Neural cell (in vitro differentiated cells): ENCODE measurements at regions not wholly inside any gene's neighbourhood (a gene's known extent, or its start where the extent isn't known, plus 50 kb on each side); places are given as distances from the start of the nearest gene placed in this dataset.

Experiments used
- H2AFZ ChIP-seq: fragments of 200-600, 300-800 bp; sonication (generic), shearing (Covaris generic); 2 replicates; pipeline ENCODE4 v1.6.0; 2014; ENCODE audit warnings: low read depth, mild to moderate bottlenecking, antibody characterized with exemption, low read length, moderate library complexity
- H3F3A ChIP-seq: fragments of 200-600 bp; shearing (Covaris generic); 2 replicates; pipeline ENCODE4 v1.6.1; 2016; ENCODE audit warnings: mild to moderate bottlenecking, moderate library complexity, mixed read lengths, antibody characterized with exemption, low read length; ENCODE audit not compliant: insufficient read depth, poor library complexity, severe bottlenecking
- H3K27ac ChIP-seq: fragments of 200-600, 300-800 bp; sonication (generic), shearing (Covaris generic); 2 replicates; pipeline ENCODE4 v1.5.1; 2014; ENCODE audit warnings: mild to moderate bottlenecking, low read length, moderate library complexity
- H3K27me3 ChIP-seq: fragments of 300-800, 200-600 bp; sonication (generic), shearing (Covaris generic); 2 replicates; pipeline ENCODE4 v1.6.0; 2014; ENCODE audit warnings: mild to moderate bottlenecking, low read depth, low read length, moderate library complexity; ENCODE audit not compliant: insufficient read depth
- H3K36me3 ChIP-seq: fragments of 300-800, 200-600 bp; sonication (generic), shearing (Covaris generic); 2 replicates; pipeline ENCODE4 v1.5.1; 2014; ENCODE audit warnings: mild to moderate bottlenecking, antibody characterized with exemption, low read length, moderate library complexity; ENCODE audit not compliant: insufficient read depth
- H3K4me2 ChIP-seq: fragments of 300-800, 200-600 bp; sonication (generic), shearing (Covaris generic); 2 replicates; pipeline ENCODE4 v1.6.0; 2014; ENCODE audit warnings: mild to moderate bottlenecking, low read length
- H3K4me3 ChIP-seq: fragments of 300-800, 200-600 bp; sonication (generic), shearing (Covaris generic); 2 replicates; pipeline ENCODE4 v1.5.1; 2014; ENCODE audit warnings: mild to moderate bottlenecking, low read length, moderate library complexity
- H3K79me2 ChIP-seq: fragments of 200-600 bp; shearing (Covaris generic); replicated peaks from 2 replicates; pipeline ENCODE4 v1.6.0; 2014; ENCODE audit warnings: mild to moderate bottlenecking, low read length, moderate library complexity; ENCODE audit not compliant: insufficient read depth
- H3K9ac ChIP-seq: fragments of 300-800, 200-600 bp; sonication (generic), shearing (Covaris generic); 2 replicates; pipeline ENCODE4 v1.6.1; 2016; ENCODE audit warnings: mild to moderate bottlenecking, low read length, mixed read lengths
- H3K9me2 ChIP-seq: fragments of 200-600 bp; shearing (Covaris generic); 2 replicates; pipeline ENCODE4 v1.6.1; 2016; ENCODE audit warnings: mild to moderate bottlenecking, low read length, mixed read lengths; ENCODE audit not compliant: insufficient read depth
- H3K9me3 ChIP-seq: fragments of 200-600, 300-800 bp; sonication (generic), shearing (Covaris generic); 2 replicates; pipeline ENCODE4 v1.6.1; 2016; ENCODE audit warnings: mild to moderate bottlenecking, mixed run types, low read length, moderate library complexity, mixed read lengths
- H4K20me1 ChIP-seq: fragments of 200-600 bp; shearing (Covaris generic); 2 replicates; pipeline ENCODE4 v1.6.1; 2016; ENCODE audit warnings: mild to moderate bottlenecking, mixed run types; ENCODE audit not compliant: insufficient read depth
- CTCF ChIP-seq: fragments of 450-650 bp; IDR thresholded peaks from 2 replicates; pipeline ENCODE4 v1.5.1; 2014; ENCODE audit warnings: antibody characterized with exemption, mild to moderate bottlenecking, moderate library complexity; ENCODE audit not compliant: poor library complexity, severe bottlenecking
- EP300 ChIP-seq: fragments of 450-650 bp; conservative IDR thresholded peaks from 2 replicates; pipeline ENCODE4 v1.6.1; 2014; ENCODE audit warnings: antibody characterized with exemption, mild to moderate bottlenecking, moderate library complexity; ENCODE audit not compliant: poor library complexity, severe bottlenecking
- EZH2 ChIP-seq: fragments of 200-600, 300-800 bp; shearing (Covaris generic), sonication (generic); IDR thresholded peaks from 2 replicates; pipeline ENCODE4 v1.6.1; 2014; ENCODE audit warnings: antibody characterized with exemption, low read length, borderline replicate concordance, mild to moderate bottlenecking; ENCODE audit not compliant: insufficient read depth, poor library complexity, severe bottlenecking
- MXI1 ChIP-seq: fragments of 450-650 bp; conservative IDR thresholded peaks from 2 replicates; pipeline ENCODE4 v1.6.1; 2014; ENCODE audit warnings: antibody characterized with exemption, mild to moderate bottlenecking; ENCODE audit not compliant: poor library complexity, severe bottlenecking
- POLR2AphosphoS5 ChIP-seq: IDR thresholded peaks from 2 replicates; pipeline ENCODE4 v1.6.1; 2012
- RAD21 ChIP-seq: fragments of 450-650 bp; conservative IDR thresholded peaks from 2 replicates; pipeline ENCODE4 v1.6.1; 2014; ENCODE audit warnings: antibody characterized with exemption, mild to moderate bottlenecking, moderate library complexity
- REST ChIP-seq: IDR thresholded peaks from 2 replicates; pipeline ENCODE4 v1.6.1; 2012; ENCODE audit warnings: borderline replicate concordance
- SMC3 ChIP-seq: fragments of 450-650 bp; conservative IDR thresholded peaks from 2 replicates; pipeline ENCODE4 v1.6.1; 2014; ENCODE audit warnings: antibody characterized with exemption, mild to moderate bottlenecking, moderate library complexity; ENCODE audit not compliant: poor library complexity
- TAF1 ChIP-seq: IDR thresholded peaks from 2 replicates; pipeline ENCODE4 v1.6.1; 2012; ENCODE audit warnings: low read depth

DNA sequence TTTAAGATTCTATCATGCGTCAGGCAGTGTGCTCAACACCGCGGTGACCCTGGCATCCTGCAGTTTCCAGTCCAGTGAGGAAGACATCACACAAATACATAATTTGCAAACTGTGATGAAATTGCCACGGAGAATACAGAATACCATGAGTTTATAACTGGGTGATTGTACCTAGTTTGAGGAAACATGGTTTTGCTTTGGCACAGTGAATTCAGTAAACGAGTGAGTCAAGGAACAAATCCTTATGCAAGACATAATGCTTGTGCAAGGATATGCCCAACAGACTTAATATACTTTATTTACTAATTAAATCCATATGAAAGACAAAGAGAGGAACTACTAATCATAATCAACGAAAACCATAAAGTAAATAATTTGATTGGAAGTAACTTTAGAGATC, 311.8 kb upstream of the TMTC1 start:
- H3K9me3 ChIP-seq: no peaks in the 10 kb centered on the region
- no peaks in the 10 kb centered on the region for H3F3A ChIP-seq
- H3K4me3 ChIP-seq: no peak overlapping the region
- no peaks in the 10 kb centered on the region for H3K27me3 ChIP-seq
- H4K20me1 ChIP-seq: no peaks in the 10 kb centered on the region
- no peak for TF ChIP-seq RAD21
- no peak for TF ChIP-seq REST
- TF ChIP-seq TAF1: no peak
- no peak for TF ChIP-seq SMC3
- no peak for TF ChIP-seq CTCF
- TF ChIP-seq POLR2AphosphoS5: no peak
- no peak for TF ChIP-seq MXI1
- no peak for TF ChIP-seq EZH2
- TF ChIP-seq EP300: no peak
- no peak overlapping the region for H3K9ac ChIP-seq
- no peak overlapping the region for H3K27ac ChIP-seq
- no peaks in the 10 kb centered on the region for H3K9me2 ChIP-seq
- no peak overlapping the region for H2AFZ ChIP-seq
- no peak overlapping the region for H3K4me2 ChIP-seq
- no peaks in the 10 kb centered on the region for H3K36me3 ChIP-seq
- no peaks in the 10 kb centered on the region for H3K79me2 ChIP-seq

GRCh38 chr12:30092983-30093617, 309.4 kb upstream of the TMTC1 start:
- H4K20me1 ChIP-seq: no peaks in the 10 kb centered on the region
- no peak overlapping the region for H3K27ac ChIP-seq
- no peaks in the 10 kb centered on the region for H3K27me3 ChIP-seq
- no peaks in the 10 kb centered on the region for H3K36me3 ChIP-seq
- H3K9me2 ChIP-seq: no peaks in the 10 kb centered on the region
- no peak overlapping the region for H3K4me2 ChIP-seq
- H3F3A ChIP-seq: no peaks in the 10 kb centered on the region
- no peaks in the 10 kb centered on the region for H3K9me3 ChIP-seq
- H3K9ac ChIP-seq: no peak overlapping the region
- no peak overlapping the region for H3K4me3 ChIP-seq
- TF ChIP-seq EP300: no peak
- no peaks in the 10 kb centered on the region for H3K79me2 ChIP-seq
- H2AFZ ChIP-seq: no peak overlapping the region

- H3K79me2 ChIP-seq: no peaks in the 10 kb centered on the region
- H4K20me1 ChIP-seq: no peaks in the 10 kb centered on the region
- H3K9me2 ChIP-seq: no peaks in the 10 kb centered on the region
- no peak overlapping the region for H3K4me3 ChIP-seq
- no peak overlapping the region for H2AFZ ChIP-seq
- H3K9me3 ChIP-seq: no peaks in the 10 kb centered on the region
- H3K36me3 ChIP-seq: no peaks in the 10 kb centered on the region
- no peak overlapping the region for H3K9ac ChIP-seq
- no peak overlapping the region for H3K27ac ChIP-seq
- no peak overlapping the region for H3K4me2 ChIP-seq
- TF ChIP-seq SMC3: no peak
- TF ChIP-seq RAD21: no peak
- TF ChIP-seq POLR2AphosphoS5: no peak
- TF ChIP-seq CTCF: no peak
- TF ChIP-seq EZH2: no peak
- H3K27me3 ChIP-seq: no peaks in the 10 kb centered on the region
- H3F3A ChIP-seq: no peaks in the 10 kb centered on the region
Observed at GRCh38 chr12:30090258-30090657, 306.5 kb upstream of the TMTC1 start.
